ENCODE measurements at regions not wholly inside any gene's neighbourhood (a gene's known extent, or its start where the extent isn't known, plus 50 kb on each side); places are given as distances from the start of the nearest gene placed in this dataset.

GRCh38 chr13:44680746-44681355, 104.7 kb upstream of the TSC22D1 start:
- Histone ChIP-seq H3K27me3 (ENCODE audit: insufficient read depth, low read length) (no peaks in the 10 kb centered on the region; the same call in 1 of the 2 replicates), H3K36me3 (ENCODE audit: insufficient read depth, low read length) (no peaks in the 10 kb centered on the region), H4K20me1 (ENCODE audit: insufficient read depth, low read length) (no peaks in the 10 kb centered on the region)

GRCh38 chr13:44679597-44679996, 103.5 kb upstream of the TSC22D1 start:
- no peaks in the 10 kb centered on the region; the same call in 1 of the 2 replicates for H3K27me3 ChIP-seq (ENCODE audit: insufficient read depth, low read length)
- H3K4me1 ChIP-seq (ENCODE audit: insufficient read depth, low read length, severe bottlenecking), result no peaks in the 10 kb centered on the region
- H3K79me2 ChIP-seq (ENCODE audit: insufficient read depth, low read length), result no peaks in the 10 kb centered on the region
- H3K9me2 ChIP-seq (ENCODE audit: low read depth, low read length), result no peaks in the 10 kb centered on the region
- no peaks in the 10 kb centered on the region for H3F3A ChIP-seq (ENCODE audit: insufficient read depth, low read length)
- H4K20me1 ChIP-seq (ENCODE audit: insufficient read depth, low read length), result no peaks in the 10 kb centered on the region
- H3K36me3 ChIP-seq (ENCODE audit: insufficient read depth, low read length), result no peaks in the 10 kb centered on the region
- no peak overlapping the region for H3K4me3 ChIP-seq (ENCODE audit: low read depth, low read length, poor library complexity, severe bottlenecking)
- H2AFZ ChIP-seq (ENCODE audit: low read length), result no peak overlapping the region
- H3K4me2 ChIP-seq (ENCODE audit: low read length), result no peak overlapping the region
- TF ChIP-seq EZH2 (IDR thresholded peaks at IDR 0.05; ENCODE audit: borderline replicate concordance, low read length) (no peak), CTCF (IDR thresholded peaks at IDR 0.05; ENCODE audit: low read length) (no peak)
- no peak overlapping the region for H3K27ac ChIP-seq (ENCODE audit: low read depth, low read length, poor library complexity, severe bottlenecking)
- no peak overlapping the region for H3K9ac ChIP-seq (ENCODE audit: low read length)
- no peaks in the 10 kb centered on the region for H3K9me3 ChIP-seq (ENCODE audit: low read length)

More at GRCh38 chr13:44680746-44681355, 104.7 kb upstream of the TSC22D1 start:
- no peaks in the 10 kb centered on the region for H3K79me2 ChIP-seq (ENCODE audit: insufficient read depth, low read length)
- TF ChIP-seq EZH2 (IDR thresholded peaks at IDR 0.05; ENCODE audit: borderline replicate concordance, low read length), result no peak
- H3F3A ChIP-seq (ENCODE audit: insufficient read depth, low read length), result no peaks in the 10 kb centered on the region
- no peak overlapping the region for H2AFZ ChIP-seq (ENCODE audit: low read length)
- H3K9ac ChIP-seq (ENCODE audit: low read length), result no peak overlapping the region
- no peak overlapping the region for H3K4me2 ChIP-seq (ENCODE audit: low read length)
- H3K4me1 ChIP-seq (ENCODE audit: insufficient read depth, low read length, severe bottlenecking), result no peaks in the 10 kb centered on the region
- no peaks in the 10 kb centered on the region for H3K9me2 ChIP-seq (ENCODE audit: low read depth, low read length)
- no peak overlapping the region for H3K27ac ChIP-seq (ENCODE audit: low read depth, low read length, poor library complexity, severe bottlenecking)
- no peaks in the 10 kb centered on the region for H3K9me3 ChIP-seq (ENCODE audit: low read length)
- no peak overlapping the region for H3K4me3 ChIP-seq (ENCODE audit: low read depth, low read length, poor library complexity, severe bottlenecking)

- Histone ChIP-seq H2AFZ (ENCODE audit: low read length) (no peak overlapping the region), H3K79me2 (ENCODE audit: insufficient read depth, low read length) (no peaks in the 10 kb centered on the region), H3K4me2 (ENCODE audit: low read length) (no peak overlapping the region), H3K27me3 (ENCODE audit: insufficient read depth, low read length) (no peaks in the 10 kb centered on the region; the same call in 1 of the 2 replicates), H3K4me1 (ENCODE audit: insufficient read depth, low read length, severe bottlenecking) (no peaks in the 10 kb centered on the region), H3K9ac (ENCODE audit: low read length) (no peak overlapping the region), H4K20me1 (ENCODE audit: insufficient read depth, low read length) (no peaks in the 10 kb centered on the region), H3K9me3 (ENCODE audit: low read length) (no peaks in the 10 kb centered on the region), H3F3A (ENCODE audit: insufficient read depth, low read length) (no peaks in the 10 kb centered on the region), H3K4me3 (ENCODE audit: low read depth, low read length, poor library complexity, severe bottlenecking) (no peak overlapping the region), H3K9me2 (ENCODE audit: low read depth, low read length) (no peaks in the 10 kb centered on the region), H3K27ac (ENCODE audit: low read depth, low read length, poor library complexity, severe bottlenecking) (no peak overlapping the region), H3K36me3 (ENCODE audit: insufficient read depth, low read length) (no peaks in the 10 kb centered on the region)
- TF ChIP-seq CTCF (IDR thresholded peaks at IDR 0.05; ENCODE audit: low read length) (no peak), EZH2 (IDR thresholded peaks at IDR 0.05; ENCODE audit: borderline replicate concordance, low read length) (no peak)
Observed at GRCh38 chr13:44678197-44678596, 102.1 kb upstream of the TSC22D1 start.

GRCh38 chr13:44676534-44676933, 100.4 kb upstream of the TSC22D1 start:
- H3K4me2 ChIP-seq (ENCODE audit: low read length), result no peak overlapping the region
- no peak overlapping the region for H3K4me3 ChIP-seq (ENCODE audit: low read depth, low read length, poor library complexity, severe bottlenecking)
- no peaks in the 10 kb centered on the region for H3K9me2 ChIP-seq (ENCODE audit: low read depth, low read length)
- H3K9ac ChIP-seq (ENCODE audit: low read length), result no peak overlapping the region
- no peaks in the 10 kb centered on the region for H3K4me1 ChIP-seq (ENCODE audit: insufficient read depth, low read length, severe bottlenecking)
- no peaks in the 10 kb centered on the region for H3K79me2 ChIP-seq (ENCODE audit: insufficient read depth, low read length)
- H4K20me1 ChIP-seq (ENCODE audit: insufficient read depth, low read length), result no peaks in the 10 kb centered on the region
- TF ChIP-seq EZH2 (IDR thresholded peaks at IDR 0.05; ENCODE audit: borderline replicate concordance, low read length), result no peak
- TF ChIP-seq CTCF (IDR thresholded peaks at IDR 0.05; ENCODE audit: low read length), result no peak
- no peaks in the 10 kb centered on the region for H3K36me3 ChIP-seq (ENCODE audit: insufficient read depth, low read length)
- no peaks in the 10 kb centered on the region for H3K9me3 ChIP-seq (ENCODE audit: low read length)
- no peak overlapping the region for H2AFZ ChIP-seq (ENCODE audit: low read length)
- no peaks in the 10 kb centered on the region; the same call in 1 of the 2 replicates for H3K27me3 ChIP-seq (ENCODE audit: insufficient read depth, low read length)
- no peaks in the 10 kb centered on the region for H3F3A ChIP-seq (ENCODE audit: insufficient read depth, low read length)
- H3K27ac ChIP-seq (ENCODE audit: low read depth, low read length, poor library complexity, severe bottlenecking), result no peak overlapping the region

All from OCI-LY1 (cell line).